Endothelial cell of umbilical vein (primary cell): ENCODE measurements at regions not wholly inside any gene's neighbourhood (a gene's known extent, or its start where the extent isn't known, plus 50 kb on each side); places are given as distances from the start of the nearest gene placed in this dataset.

Experiments
- BruUV-seq: library from RNA; stranded (reverse); fragments of 400-500 nt; replicated peaks from 2 replicates; lab custom pipeline; 2021; lab: Mats Ljungman, UMichigan
- CTCF ChIA-PET: fragments of 300-600, 350-600 bp; sonication (Branson Sonifier 250); formaldehyde crosslinking; loops from one replicate; lab custom pipeline; 2021; ENCODE audit warnings: antibody characterized with exemption, inconsistent platforms; lab: Charles Lee
- POLR2A ChIA-PET: fragments of 300-600, 350-600 bp; sonication (Branson Sonifier 250); formaldehyde crosslinking; loops from one replicate; lab custom pipeline; 2021; ENCODE audit warnings: antibody characterized with exemption, inconsistent platforms; lab: Charles Lee
- DNase-seq: peaks from one replicate; pipeline ENCODE4 v3.0.0-alpha.2; 2011; ENCODE audit warnings: low read depth, low spot score
- FAIRE-seq: peaks from 2 replicates; lab custom pipeline; 2011; peaks lifted over from hg19 to GRCh38; lab: Jason Lieb, UNC
- H2AFZ ChIP-seq: 2 replicates; pipeline ENCODE4 v1.6.0; 2012; ENCODE audit warnings: low read depth, low read length, control low read depth, inconsistent platforms
- H3K27ac ChIP-seq: 2 replicates; pipeline ENCODE4 v1.5.1; 2011; ENCODE audit warnings: low read depth, mild to moderate bottlenecking, control low read depth, low read length, moderate library complexity; ENCODE audit not compliant: insufficient read depth
- H3K27me3 ChIP-seq, 2 experiments: 2 replicates each; pipeline versions ENCODE4 v1.6.0 to v1.6.1; 2011; ENCODE audit warnings: low read length in 2 of 2, mixed read lengths in 1 of 2; ENCODE audit not compliant: control insufficient read depth in 2 of 2, insufficient read depth in 2 of 2
- H3K36me3 ChIP-seq, 2 experiments: 2 replicates in 1 of 2; 3 replicates in 1 of 2; pipeline ENCODE4 v1.5.1; 2011; ENCODE audit warnings: low read length in 2 of 2, mild to moderate bottlenecking in 1 of 2, moderate library complexity in 1 of 2; ENCODE audit not compliant: control insufficient read depth in 2 of 2, insufficient read depth in 2 of 2; ENCODE audit errors: extremely low read depth in 1 of 2
- H3K4me1 ChIP-seq: 3 replicates; pipeline ENCODE4 v1.5.1; 2011; ENCODE audit warnings: mild to moderate bottlenecking, low read length; ENCODE audit not compliant: control insufficient read depth, insufficient read depth; ENCODE audit errors: extremely low read depth
- H3K4me2 ChIP-seq: 2 replicates; pipeline ENCODE4 v1.6.1; 2011; ENCODE audit warnings: low read length, control low read depth, mixed read lengths; ENCODE audit not compliant: insufficient read depth
- H3K4me3 ChIP-seq, 3 experiments: fragments of 200-600 bp in 1 of 3; sonication (generic), shearing (Covaris generic) in 1 of 3; replicated peaks in 1 of 3; 2 replicates each; pipeline ENCODE4 v1.5.1; 2011 to 2016; ENCODE audit warnings: control low read depth in 3 of 3, low read length in 3 of 3, mild to moderate bottlenecking in 2 of 3, inconsistent platforms in 1 of 3, low read depth in 1 of 3, moderate library complexity in 1 of 3; ENCODE audit not compliant: insufficient read depth in 1 of 3
- H3K79me2 ChIP-seq: 2 replicates; pipeline ENCODE4 v1.6.0; 2012; ENCODE audit warnings: low read length, inconsistent platforms; ENCODE audit not compliant: control insufficient read depth, insufficient read depth
- H3K9ac ChIP-seq: replicated peaks from 2 replicates; pipeline ENCODE3; 2011; ENCODE audit warnings: low read length, control low read depth; ENCODE audit not compliant: insufficient read depth; ENCODE audit errors: extremely low read depth
- H3K9me1 ChIP-seq: replicated peaks from 3 replicates; pipeline ENCODE4 v1.6.0; 2011; ENCODE audit warnings: mild to moderate bottlenecking, low read length; ENCODE audit not compliant: control insufficient read depth, insufficient read depth; ENCODE audit errors: extremely low read depth
- H3K9me3 ChIP-seq: replicated peaks from 2 replicates; pipeline ENCODE4 v1.5.1; 2012; ENCODE audit warnings: low read length, inconsistent platforms; ENCODE audit not compliant: control insufficient read depth, insufficient read depth
- H4K20me1 ChIP-seq: replicated peaks from 2 replicates; pipeline ENCODE3; 2011; ENCODE audit warnings: mild to moderate bottlenecking, low read length; ENCODE audit not compliant: control insufficient read depth, insufficient read depth; ENCODE audit errors: extremely low read depth
- CTCF ChIP-seq, 2 donors: IDR thresholded peaks; 1 replicate in 1 of 2; 2 replicates in 1 of 2; pipeline ENCODE4 v1.5.1; 2011; ENCODE audit warnings: low read length in 2 of 2, mild to moderate bottlenecking in 2 of 2, moderate library complexity in 2 of 2, control low read depth in 1 of 2, inconsistent platforms in 1 of 2, low read depth in 1 of 2; ENCODE audit not compliant: insufficient read depth in 1 of 2; ENCODE audit errors: extremely low read depth in 1 of 2
- EZH2 ChIP-seq: IDR thresholded peaks from 2 replicates; pipeline ENCODE4 v1.6.1; 2012; ENCODE audit warnings: borderline replicate concordance, low read depth, mild to moderate bottlenecking, moderate library complexity, low read length, inconsistent platforms; ENCODE audit not compliant: severe bottlenecking
- FOS ChIP-seq: IDR thresholded peaks from 2 replicates; pipeline ENCODE4 v1.6.1; 2011; ENCODE audit warnings: mild to moderate bottlenecking, low read length, moderate library complexity, borderline replicate concordance; ENCODE audit not compliant: insufficient read depth
- GATA2 ChIP-seq: IDR thresholded peaks from 2 replicates; pipeline ENCODE4 v1.7.0; 2011; ENCODE audit warnings: low read depth, mild to moderate bottlenecking, moderate library complexity, mixed read lengths, low read length; ENCODE audit not compliant: insufficient read length, insufficient read depth
- JUN ChIP-seq: IDR thresholded peaks from 2 replicates; pipeline ENCODE4 v1.6.1; 2011; ENCODE audit warnings: borderline replicate concordance, low read depth; ENCODE audit not compliant: insufficient read length, insufficient read depth
- MAX ChIP-seq: IDR thresholded peaks from 2 replicates; pipeline ENCODE4 v1.6.1; 2011; ENCODE audit not compliant: insufficient read depth, insufficient read length
- MYC ChIP-seq: IDR thresholded peaks from one replicate; pipeline ENCODE4 v1.6.1; 2011; ENCODE audit warnings: mild to moderate bottlenecking, low read depth, low read length
- POLR2A ChIP-seq: IDR thresholded peaks from 2 replicates; pipeline ENCODE4 v1.6.1; 2012; ENCODE audit warnings: low read depth, mild to moderate bottlenecking, control low read depth, low read length
- POLR2AphosphoS5 ChIP-seq: IDR thresholded peaks from 2 replicates; pipeline ENCODE4 v1.6.1; 2012; ENCODE audit warnings: low read depth, mild to moderate bottlenecking, control low read depth, low read length, moderate library complexity; ENCODE audit not compliant: insufficient read depth
- dilution Hi-C: fragments of 300-500 bp; cut with MboI; formaldehyde crosslinking; loops from one replicate; pipeline ENCODE4 v1.15.0; 2019; ENCODE audit warnings: low sequenced_read_pairs; ENCODE audit not compliant: extremely low pct_ligation_motif_present
- intact Hi-C: fragments of 100-400 bp; cut with micrococcal nuclease; formaldehyde crosslinking; loops from one replicate; pipeline ENCODE4 v1.10.0; 2022

GRCh38 chr10:56109454-56109853 is 251.6 kb downstream of the ZWINT start:
- FAIRE-seq (no peak), DNase-seq (no peak)
- Histone ChIP-seq H3K4me1 (no peaks in the 10 kb centered on the region), H4K20me1 (no peaks in the 10 kb centered on the region), H3K9me1 (no peaks in the 10 kb centered on the region), H3K4me3 (no peak overlapping the region), H3K4me2 (no peak overlapping the region), H3K27ac (no peak overlapping the region), H3K79me2 (no peaks in the 10 kb centered on the region), H3K27me3 (no peaks in the 10 kb centered on the region), H3K9me3 (peaks cover 2% of the 10 kb centered on the region), H3K9ac (no peak overlapping the region), H2AFZ (no peak overlapping the region), H3K36me3 (no peaks in the 10 kb centered on the region)
- dilution Hi-C loops (no loop called here), intact Hi-C loops (no loop called here)
- CTCF ChIA-PET, result no interaction called here
- POLR2A ChIA-PET, result no interaction called here
- no TSS peak for BruUV-seq
- TF ChIP-seq EZH2, result no peak
- no peak for TF ChIP-seq FOS
- TF ChIP-seq POLR2A, result no peak

- POLR2A ChIA-PET, result no interaction called here
- BruUV-seq, result no TSS peak
- H3K9me3 ChIP-seq, result peaks cover 1% of the 10 kb centered on the region
Measured at GRCh38 chr10:56104923-56105322, 256.1 kb downstream of the ZWINT start.

More at GRCh38 chr10:56104923-56105322, 256.1 kb downstream of the ZWINT start:
- H3K4me2 ChIP-seq, result no peak overlapping the region
- H3K4me3 ChIP-seq, result no peak overlapping the region
- no peaks in the 10 kb centered on the region for H3K36me3 ChIP-seq
- no peak overlapping the region for H3K27ac ChIP-seq
- no peak overlapping the region for H3K9ac ChIP-seq
- FAIRE-seq, result no peak
- CTCF ChIA-PET, result no interaction called here
- H4K20me1 ChIP-seq, result no peaks in the 10 kb centered on the region
- H3K27me3 ChIP-seq, result no peaks in the 10 kb centered on the region
- no peak for TF ChIP-seq MYC
- TF ChIP-seq JUN, result no peak
- TF ChIP-seq EZH2, result no peak
- TF ChIP-seq FOS, result no peak
- TF ChIP-seq GATA2, result no peak
- TF ChIP-seq CTCF (IDR thresholded peaks at IDR 0.05; ENCODE audit: extremely low read depth in 1 of 2, insufficient read depth in 1 of 2, low read depth in 1 of 2, low read length in 2 of 2), result no peak
- no peak for TF ChIP-seq POLR2AphosphoS5
- no peak for TF ChIP-seq MAX
- TF ChIP-seq POLR2A, result no peak
- DNase-seq, result no peak
- intact Hi-C loops, result no loop called here
- dilution Hi-C loops, result no loop called here
- H3K4me1 ChIP-seq, result no peaks in the 10 kb centered on the region
- no peaks in the 10 kb centered on the region for H3K79me2 ChIP-seq
- no peak overlapping the region for H2AFZ ChIP-seq
- no peaks in the 10 kb centered on the region for H3K9me1 ChIP-seq
